Calu3 (cell line): ENCODE measurements at regions not wholly inside any gene's neighbourhood (a gene's known extent, or its start where the extent isn't known, plus 50 kb on each side); places are given as distances from the start of the nearest gene placed in this dataset.
A peak's percentile ranks its signal among the peaks of the same experiment; 100 is the strongest.

Experiments used
- BruUV-seq: library from RNA; stranded (reverse); fragments of 400-500 nt; replicated peaks from 2 replicates; lab custom pipeline; 2021; lab: Mats Ljungman, UMichigan
- CTCF ChIA-PET: fragments of 300-600 bp; sonication (Branson Sonifier 250); formaldehyde crosslinking; loops from one replicate; lab custom pipeline; 2022; ENCODE audit warnings: antibody characterized with exemption; lab: Charles Lee
- DNase-seq: peaks from one replicate; pipeline ENCODE4 v3.0.0; 2022
- H3K27ac Mint-ChIP-seq: one replicate; pipeline ENCODE4 v1.8.0; 2022; ENCODE audit warnings: mixed read lengths; ENCODE audit not compliant: unreplicated experiment
- H3K27me3 Mint-ChIP-seq: one replicate; pipeline ENCODE4 v1.8.0; 2022; ENCODE audit warnings: mixed read lengths; ENCODE audit not compliant: unreplicated experiment
- H3K36me3 Mint-ChIP-seq: one replicate; pipeline ENCODE4 v1.8.0; 2022; ENCODE audit warnings: mild to moderate bottlenecking, moderate library complexity, mixed read lengths; ENCODE audit not compliant: insufficient read depth, unreplicated experiment
- H3K4me1 Mint-ChIP-seq: one replicate; pipeline ENCODE4 v1.8.0; 2022; ENCODE audit warnings: mild to moderate bottlenecking, low read depth, mixed read lengths; ENCODE audit not compliant: unreplicated experiment
- H3K4me3 Mint-ChIP-seq: one replicate; pipeline ENCODE4 v1.8.0; 2022; ENCODE audit warnings: mild to moderate bottlenecking, low read depth, moderate library complexity, mixed read lengths; ENCODE audit not compliant: unreplicated experiment
- H3K9me3 Mint-ChIP-seq: one replicate; pipeline ENCODE4 v1.8.0; 2022; ENCODE audit warnings: low read depth, mixed read lengths; ENCODE audit not compliant: unreplicated experiment
- intact Hi-C: fragments of 100-400 bp; cut with micrococcal nuclease; formaldehyde crosslinking; loops from one replicate; pipeline ENCODE4 v1.10.0; 2022; ENCODE audit not compliant: unreplicated experiment
- TF ChIP-seq, protein P1 (sequence below): fragments of 200-600 bp; IDR thresholded peaks from one replicate; pipeline ENCODE4 v1.8.0; 2022; ENCODE audit warnings: antibody characterized with exemption; ENCODE audit not compliant: unreplicated experiment

DNA sequence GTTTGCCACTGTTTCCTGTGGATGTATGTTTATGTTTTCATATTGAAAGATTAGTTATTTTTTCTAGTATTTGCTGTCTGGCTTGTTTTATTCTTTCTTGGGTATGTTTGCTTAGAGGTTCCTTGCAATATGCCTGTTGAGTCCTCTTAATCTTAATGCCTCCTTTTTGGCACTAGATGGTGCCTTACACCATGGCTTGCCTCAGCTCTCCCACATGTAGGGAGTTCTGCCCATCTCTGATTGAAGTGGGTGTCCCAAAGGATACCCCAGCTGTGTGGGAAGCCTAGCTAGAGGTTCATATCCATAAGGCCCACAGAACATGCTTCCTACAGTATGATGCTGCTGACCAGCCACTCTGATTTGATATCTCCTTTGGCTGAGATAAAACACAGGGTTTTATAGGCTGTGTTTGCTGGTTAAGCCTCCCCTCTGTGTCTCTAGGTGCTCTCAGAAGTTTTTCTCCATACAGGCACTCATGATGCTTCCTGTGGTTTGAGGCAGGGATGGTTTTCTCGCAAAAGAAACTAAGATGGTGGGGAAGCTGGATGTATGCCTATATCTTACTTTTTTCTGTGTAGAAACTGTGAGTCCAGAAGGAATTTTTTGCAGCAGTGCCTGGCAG, 162.4 kb downstream of the ASB9 start:
- TF ChIP-seq, protein P1, sequence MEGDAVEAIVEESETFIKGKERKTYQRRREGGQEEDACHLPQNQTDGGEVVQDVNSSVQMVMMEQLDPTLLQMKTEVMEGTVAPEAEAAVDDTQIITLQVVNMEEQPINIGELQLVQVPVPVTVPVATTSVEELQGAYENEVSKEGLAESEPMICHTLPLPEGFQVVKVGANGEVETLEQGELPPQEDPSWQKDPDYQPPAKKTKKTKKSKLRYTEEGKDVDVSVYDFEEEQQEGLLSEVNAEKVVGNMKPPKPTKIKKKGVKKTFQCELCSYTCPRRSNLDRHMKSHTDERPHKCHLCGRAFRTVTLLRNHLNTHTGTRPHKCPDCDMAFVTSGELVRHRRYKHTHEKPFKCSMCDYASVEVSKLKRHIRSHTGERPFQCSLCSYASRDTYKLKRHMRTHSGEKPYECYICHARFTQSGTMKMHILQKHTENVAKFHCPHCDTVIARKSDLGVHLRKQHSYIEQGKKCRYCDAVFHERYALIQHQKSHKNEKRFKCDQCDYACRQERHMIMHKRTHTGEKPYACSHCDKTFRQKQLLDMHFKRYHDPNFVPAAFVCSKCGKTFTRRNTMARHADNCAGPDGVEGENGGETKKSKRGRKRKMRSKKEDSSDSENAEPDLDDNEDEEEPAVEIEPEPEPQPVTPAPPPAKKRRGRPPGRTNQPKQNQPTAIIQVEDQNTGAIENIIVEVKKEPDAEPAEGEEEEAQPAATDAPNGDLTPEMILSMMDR, result peak; percentile 25
- DNase-seq, result peak; percentile 2
- Mint-ChIP-seq H3K4me1 (peaks cover 17% of the 10 kb centered on the region), H3K36me3 (no peaks in the 10 kb centered on the region), H3K9me3 (peaks cover 2% of the 10 kb centered on the region), H3K27me3 (no peaks in the 10 kb centered on the region), H3K27ac (no peak overlapping the region), H3K4me3 (no peak overlapping the region)
- CTCF ChIA-PET, result interaction anchor here (1.3 kb wide), 1 partner anchor 136 kb away, joined by 3 read pairs; no protein-coding TSS in a partner anchor
- BruUV-seq, result no TSS peak
- intact Hi-C loops, result loop anchor here (2.0 kb wide), 1 partner anchor 135 kb away; no protein-coding TSS in a partner anchor

DNA sequence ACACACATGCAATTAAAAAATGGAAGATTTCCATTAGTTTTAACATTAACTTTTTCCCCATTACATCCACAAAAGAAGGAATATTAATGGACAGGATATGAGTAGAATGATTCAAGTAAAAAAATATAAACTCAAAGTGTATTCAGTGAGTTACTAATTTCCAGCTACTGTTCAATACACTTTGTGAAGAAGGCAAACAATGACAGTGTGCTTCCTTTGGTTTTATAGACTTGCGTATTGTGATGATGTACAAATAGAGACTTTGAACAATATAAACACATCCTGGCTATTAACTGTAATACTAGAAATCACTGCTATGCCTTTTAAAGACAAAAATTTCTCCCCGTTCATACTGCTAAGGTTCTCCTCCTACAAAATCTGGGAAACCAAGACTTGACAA, 171.4 kb downstream of the ASB9 start:
- Mint-ChIP-seq H3K27ac (no peak overlapping the region), H3K9me3 (no peaks in the 10 kb centered on the region), H3K36me3 (no peaks in the 10 kb centered on the region), H3K27me3 (no peaks in the 10 kb centered on the region), H3K4me3 (no peak overlapping the region), H3K4me1 (no peaks in the 10 kb centered on the region)
- TF ChIP-seq, protein P1, result no peak
- no TSS peak for BruUV-seq
- CTCF ChIA-PET, result no interaction called here
- DNase-seq, result no peak
- intact Hi-C loops, result no loop called here

DNA sequence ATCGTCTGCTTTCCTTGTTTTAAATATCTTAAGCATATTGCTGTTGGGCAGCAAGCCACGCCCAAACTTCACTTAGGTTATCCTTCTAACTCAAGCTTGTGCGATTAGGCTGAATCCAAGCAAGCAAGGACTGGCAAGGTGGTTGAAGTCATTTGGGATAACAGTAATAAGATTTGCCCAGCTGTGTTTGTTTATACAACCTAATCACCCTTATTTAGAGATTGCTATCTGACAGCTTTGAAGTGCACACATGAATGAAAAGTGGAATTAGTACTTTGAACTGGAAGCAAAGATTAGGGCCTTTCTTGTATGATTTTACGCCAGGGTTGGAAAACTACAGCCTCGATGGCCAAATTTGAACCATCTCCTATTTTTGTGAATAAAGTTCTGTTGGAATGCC, 182.1 kb downstream of the ASB9 start:
- H3K4me1 Mint-ChIP-seq, result no peaks in the 10 kb centered on the region
- intact Hi-C loops, result no loop called here
- H3K36me3 Mint-ChIP-seq, result no peaks in the 10 kb centered on the region
- no TSS peak for BruUV-seq
- CTCF ChIA-PET, result no interaction called here
- peaks cover 2% of the 10 kb centered on the region for H3K9me3 Mint-ChIP-seq
- no peaks in the 10 kb centered on the region for H3K27me3 Mint-ChIP-seq
- TF ChIP-seq, protein P1, result no peak
- no peak for DNase-seq
- H3K4me3 Mint-ChIP-seq, result no peak overlapping the region
- no peak overlapping the region for H3K27ac Mint-ChIP-seq

DNA sequence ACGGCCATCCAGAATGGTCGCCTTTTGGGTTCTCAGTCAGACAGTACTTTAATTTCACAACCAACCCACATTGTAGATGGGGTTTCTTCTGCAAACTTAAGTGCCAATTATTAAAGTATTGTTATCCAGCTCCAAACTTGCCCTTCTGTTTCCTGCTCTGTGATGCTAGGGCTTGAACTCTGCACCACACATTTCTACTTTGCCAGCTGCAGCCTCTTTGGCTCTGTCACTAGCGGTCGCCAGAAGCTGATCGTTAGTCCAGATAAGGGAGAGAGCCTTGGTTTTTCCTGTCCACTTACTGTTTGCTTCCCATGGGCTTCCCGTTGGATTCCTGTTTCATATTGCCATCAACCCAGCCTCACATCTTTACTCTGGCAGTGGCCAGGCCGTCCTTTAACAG, 196.6 kb downstream of the ASB9 start:
- Mint-ChIP-seq H3K9me3 (peaks cover 2% of the 10 kb centered on the region), H3K27ac (no peak overlapping the region), H3K36me3 (no peaks in the 10 kb centered on the region), H3K4me1 (no peaks in the 10 kb centered on the region), H3K4me3 (no peak overlapping the region), H3K27me3 (no peaks in the 10 kb centered on the region)
- TF ChIP-seq, protein P1, result no peak
- CTCF ChIA-PET, result interaction anchor here (0.5 kb wide), 1 partner anchor 15 kb away, joined by 3 read pairs; no protein-coding TSS in a partner anchor
- intact Hi-C loops, result no loop called here
- DNase-seq, result no peak
- no TSS peak for BruUV-seq
